ENCODE measurements at regions not wholly inside any gene's neighbourhood (a gene's known extent, or its start where the extent isn't known, plus 50 kb on each side); places are given as distances from the start of the nearest gene placed in this dataset.
"Not testable (repeated sequence)": the region's sequence is repeated elsewhere in the genome, so short reads cannot be mapped to it uniquely, and the experiment has no call there.

DNA sequence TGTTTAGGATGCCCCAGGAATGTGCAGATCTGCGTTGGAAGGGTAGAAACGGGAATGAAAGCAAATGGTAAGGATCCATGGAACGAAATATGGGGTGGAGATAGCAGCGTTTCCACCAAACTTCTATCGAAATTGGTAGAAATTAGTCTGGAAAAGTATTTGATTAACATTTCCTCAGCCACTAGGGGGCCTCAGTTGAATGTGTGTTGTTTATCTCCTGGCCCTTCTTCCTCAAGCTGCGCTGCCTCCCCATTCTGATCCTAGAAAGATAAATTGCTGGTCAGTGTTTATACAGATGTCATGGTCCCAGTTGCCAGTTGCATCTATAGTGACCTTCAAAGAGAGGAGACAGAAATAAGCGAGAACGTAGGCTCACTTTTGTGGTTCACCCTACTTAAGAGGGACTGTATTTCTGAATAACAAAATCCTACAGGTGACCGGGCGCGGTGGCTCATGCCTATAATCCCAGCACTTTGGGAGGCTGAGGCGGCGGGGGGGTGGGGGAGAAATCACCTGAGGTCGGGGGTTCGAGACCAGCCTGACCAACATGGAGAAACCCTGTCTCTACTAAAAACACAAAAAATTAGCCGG, 457.1 kb downstream of the SQOR start:
- Histone ChIP-seq H3K4me3 (ENCODE audit: low read depth, low read length) (no peak overlapping the region), H3K9me3 (ENCODE audit: control insufficient read depth, insufficient read depth, low read length) (no peaks in the 10 kb centered on the region; the same call in 1 of the 2 replicates), H3K9ac (ENCODE audit: low read depth, low read length) (no peak overlapping the region), H3K36me3 (ENCODE audit: control insufficient read depth, insufficient read depth, low read length) (no peaks in the 10 kb centered on the region), H3K27ac (ENCODE audit: low read depth, low read length) (no peak overlapping the region), H3K27me3 (ENCODE audit: control insufficient read depth, insufficient read depth, low read length) (no peaks in the 10 kb centered on the region), H3K4me1 (ENCODE audit: control insufficient read depth, insufficient read depth, low read length) (no peaks in the 10 kb centered on the region; the same call in 1 of the 2 replicates)

DNA sequence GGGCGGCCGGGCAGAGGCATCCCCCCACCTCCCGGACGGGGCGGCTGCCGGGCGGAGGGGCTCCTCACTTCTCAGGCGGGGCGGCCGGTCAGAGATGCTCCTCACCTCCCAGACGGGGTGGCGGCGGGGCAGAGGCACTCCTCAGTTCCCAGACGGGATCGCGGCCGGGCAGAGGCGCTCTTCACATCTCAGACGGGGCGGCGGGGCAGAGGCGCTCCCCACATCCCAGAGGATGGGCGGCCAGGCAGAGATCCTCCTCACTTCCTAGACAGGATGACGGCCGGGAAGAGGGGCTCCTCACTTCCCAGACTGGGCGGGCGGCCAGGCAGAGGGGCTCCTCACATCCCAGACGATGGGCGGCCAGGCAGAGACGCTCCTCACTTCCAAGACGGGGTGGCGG, 463.2 kb downstream of the SQOR start:
- H3K9ac ChIP-seq (ENCODE audit: low read depth, low read length); H3K27ac ChIP-seq (ENCODE audit: low read depth, low read length); H3K27me3 ChIP-seq (ENCODE audit: control insufficient read depth, insufficient read depth, low read length); H3K36me3 ChIP-seq (ENCODE audit: control insufficient read depth, insufficient read depth, low read length); H3K4me3 ChIP-seq (ENCODE audit: low read depth, low read length); H3K4me1 ChIP-seq (ENCODE audit: control insufficient read depth, insufficient read depth, low read length): not testable (repeated sequence)
- peaks cover 24% of the 10 kb centered on the region for H3K9me3 ChIP-seq (ENCODE audit: control insufficient read depth, insufficient read depth, low read length)

DNA sequence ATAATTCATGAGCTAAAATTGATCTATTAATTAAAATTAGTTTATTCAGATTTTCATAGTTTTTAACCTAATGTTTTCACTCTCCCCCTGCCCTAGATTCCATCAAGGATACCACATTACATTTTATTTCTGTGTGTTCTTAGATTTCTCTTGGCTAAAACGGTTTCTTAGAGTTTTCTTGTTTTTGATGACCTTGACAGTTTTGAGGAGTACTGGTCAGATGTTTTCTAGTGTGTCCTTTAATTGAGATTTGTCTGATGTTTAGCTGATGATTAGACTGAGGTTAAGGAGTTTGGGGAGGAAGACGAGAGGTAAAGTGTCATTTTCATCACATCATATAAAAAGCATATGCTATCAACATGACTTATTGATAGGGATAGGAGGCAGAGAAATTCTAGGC, 475.9 kb downstream of the SQOR start:
- Histone ChIP-seq H3K9ac (ENCODE audit: low read depth, low read length) (no peak overlapping the region), H3K36me3 (ENCODE audit: control insufficient read depth, insufficient read depth, low read length) (no peaks in the 10 kb centered on the region), H3K9me3 (ENCODE audit: control insufficient read depth, insufficient read depth, low read length) (no peaks in the 10 kb centered on the region)

DNA sequence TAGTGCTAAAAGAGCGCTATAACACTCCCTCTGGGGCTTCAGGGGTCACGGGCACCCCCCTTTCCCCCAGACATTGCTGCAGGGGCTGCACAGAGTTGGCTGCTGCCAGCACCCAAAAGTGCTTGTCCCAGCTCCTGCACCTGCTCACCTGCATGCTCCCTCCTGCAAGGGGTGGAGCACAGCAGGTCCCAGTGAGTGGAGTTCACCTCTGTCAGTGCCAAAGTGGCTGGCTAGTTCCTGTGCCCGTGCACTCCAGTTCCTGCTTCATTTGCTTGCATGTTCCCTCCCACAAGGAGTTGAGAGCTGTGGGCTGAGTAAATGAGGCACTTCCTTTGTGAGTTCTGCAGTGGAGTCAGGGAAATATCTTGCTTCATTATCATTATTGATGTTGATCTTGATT, 476.9 kb downstream of the SQOR start:
- no peak overlapping the region for H3K9ac ChIP-seq (ENCODE audit: low read depth, low read length)
- no peaks in the 10 kb centered on the region for H3K36me3 ChIP-seq (ENCODE audit: control insufficient read depth, insufficient read depth, low read length)
- no peaks in the 10 kb centered on the region for H3K4me1 ChIP-seq (ENCODE audit: control insufficient read depth, insufficient read depth, low read length)
- H3K27me3 ChIP-seq (ENCODE audit: control insufficient read depth, insufficient read depth, low read length) = no peaks in the 10 kb centered on the region
- no peaks in the 10 kb centered on the region for H3K9me3 ChIP-seq (ENCODE audit: control insufficient read depth, insufficient read depth, low read length)
- H3K4me3 ChIP-seq (ENCODE audit: low read depth, low read length) = no peak overlapping the region
- H3K27ac ChIP-seq (ENCODE audit: low read depth, low read length) = no peak overlapping the region

More for the DNA sequence above, 475.9 kb downstream of the SQOR start:
- no peak overlapping the region for H3K4me3 ChIP-seq (ENCODE audit: low read depth, low read length)
- no peaks in the 10 kb centered on the region for H3K27me3 ChIP-seq (ENCODE audit: control insufficient read depth, insufficient read depth, low read length)
- no peaks in the 10 kb centered on the region for H3K4me1 ChIP-seq (ENCODE audit: control insufficient read depth, insufficient read depth, low read length)
- H3K27ac ChIP-seq (ENCODE audit: low read depth, low read length) = no peak overlapping the region

DNA sequence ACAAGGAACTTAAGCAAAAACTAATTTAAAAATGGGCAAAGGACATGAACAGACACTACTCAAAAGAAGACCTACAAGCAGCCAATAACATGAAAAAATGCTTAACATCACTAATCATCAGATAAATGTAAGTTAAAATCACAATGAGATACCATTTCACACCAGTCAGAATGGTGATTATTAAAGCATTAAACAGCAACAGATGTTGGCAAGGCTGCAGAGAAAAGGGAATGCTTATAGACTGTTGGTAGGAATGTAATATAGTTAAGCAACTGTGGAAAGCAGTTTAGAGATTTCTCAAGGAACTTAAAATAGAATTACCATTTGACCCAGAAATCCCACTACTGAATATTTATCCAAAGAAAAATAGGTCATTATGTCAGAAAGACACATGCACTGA, 482.2 kb downstream of the SQOR start:
- H3K27me3 ChIP-seq (ENCODE audit: control insufficient read depth, insufficient read depth, low read length) = no peaks in the 10 kb centered on the region
- no peaks in the 10 kb centered on the region for H3K4me1 ChIP-seq (ENCODE audit: control insufficient read depth, insufficient read depth, low read length)
- H3K9me3 ChIP-seq (ENCODE audit: control insufficient read depth, insufficient read depth, low read length) = no peaks in the 10 kb centered on the region
- no peak overlapping the region for H3K27ac ChIP-seq (ENCODE audit: low read depth, low read length)
- no peak overlapping the region for H3K9ac ChIP-seq (ENCODE audit: low read depth, low read length)
- H3K4me3 ChIP-seq (ENCODE audit: low read depth, low read length) = no peak overlapping the region
- no peaks in the 10 kb centered on the region for H3K36me3 ChIP-seq (ENCODE audit: control insufficient read depth, insufficient read depth, low read length)

DNA sequence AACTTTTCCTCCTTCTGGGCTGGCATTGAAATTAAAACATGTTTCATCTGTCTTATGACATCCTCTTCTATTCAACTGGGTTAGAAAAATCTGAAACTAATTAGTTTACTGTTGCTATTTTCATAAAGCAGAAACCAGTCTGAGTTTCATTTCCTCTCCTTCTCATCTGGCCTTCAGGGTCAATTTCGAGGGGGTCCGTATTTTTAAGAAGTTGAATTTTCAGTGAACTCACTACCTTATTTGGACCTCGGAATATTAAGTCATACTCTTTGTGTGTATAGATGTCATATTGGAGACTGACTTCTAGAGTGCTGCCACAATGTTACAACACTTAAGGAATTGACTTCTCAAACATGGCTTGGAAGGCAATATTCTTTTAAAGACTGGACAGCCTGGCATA, 485.9 kb downstream of the SQOR start:
- Histone ChIP-seq H3K27me3 (ENCODE audit: control insufficient read depth, insufficient read depth, low read length) (no peaks in the 10 kb centered on the region), H3K9me3 (ENCODE audit: control insufficient read depth, insufficient read depth, low read length) (peaks cover 14% of the 10 kb centered on the region; the same call in 1 of the 2 replicates), H3K4me1 (ENCODE audit: control insufficient read depth, insufficient read depth, low read length) (no peaks in the 10 kb centered on the region), H3K9ac (ENCODE audit: low read depth, low read length) (no peak overlapping the region), H3K4me3 (ENCODE audit: low read depth, low read length) (no peak overlapping the region), H3K27ac (ENCODE audit: low read depth, low read length) (no peak overlapping the region), H3K36me3 (ENCODE audit: control insufficient read depth, insufficient read depth, low read length) (no peaks in the 10 kb centered on the region)

DNA sequence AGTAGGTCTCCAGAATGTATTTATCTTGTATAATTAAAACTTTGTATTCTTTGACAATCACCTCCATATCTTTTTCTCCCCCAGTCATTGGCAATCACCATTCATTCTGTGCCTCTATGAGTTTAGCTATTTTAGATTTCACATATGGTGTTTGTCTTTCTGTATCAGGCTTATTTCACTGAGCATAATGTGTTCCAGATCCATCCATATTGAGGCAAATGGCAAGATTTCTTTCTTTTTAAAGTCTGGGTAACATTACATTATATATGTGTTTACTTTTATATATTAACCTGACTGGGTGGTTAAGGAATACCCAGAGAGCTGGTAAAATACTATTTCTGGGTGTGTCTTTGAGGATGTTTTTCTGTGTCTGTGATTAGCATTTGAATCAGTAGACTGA, 486.6 kb downstream of the SQOR start:
- H3K4me3 ChIP-seq (ENCODE audit: low read depth, low read length) = no peak overlapping the region
- H3K9me3 ChIP-seq (ENCODE audit: control insufficient read depth, insufficient read depth, low read length) = peaks cover 14% of the 10 kb centered on the region; the same call in 1 of the 2 replicates
- H3K4me1 ChIP-seq (ENCODE audit: control insufficient read depth, insufficient read depth, low read length) = no peaks in the 10 kb centered on the region
- H3K36me3 ChIP-seq (ENCODE audit: control insufficient read depth, insufficient read depth, low read length) = no peaks in the 10 kb centered on the region
- no peak overlapping the region for H3K27ac ChIP-seq (ENCODE audit: low read depth, low read length)
- no peaks in the 10 kb centered on the region for H3K27me3 ChIP-seq (ENCODE audit: control insufficient read depth, insufficient read depth, low read length)
- no peak overlapping the region for H3K9ac ChIP-seq (ENCODE audit: low read depth, low read length)

DNA sequence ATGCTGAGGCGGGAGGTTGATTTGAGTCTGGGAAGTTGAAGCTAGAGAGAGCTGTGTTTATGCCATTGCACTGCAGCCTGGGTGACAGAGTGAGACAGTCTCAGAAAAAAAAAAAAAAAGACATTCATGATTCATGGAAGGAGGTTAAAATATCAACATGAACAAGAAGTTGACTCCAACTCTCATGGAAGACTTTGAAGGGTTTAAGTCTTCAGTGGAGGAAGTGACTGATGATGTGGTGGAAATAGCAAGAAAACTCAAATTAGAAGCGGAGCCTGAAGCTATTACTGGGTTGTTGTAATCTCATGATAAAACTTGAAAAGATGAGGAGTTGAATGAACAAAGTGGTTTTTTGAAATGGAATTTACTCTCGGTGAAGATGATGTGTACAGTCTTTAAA, 491.8 kb downstream of the SQOR start:
- no peak overlapping the region for H3K27ac ChIP-seq (ENCODE audit: low read depth, low read length)
- H3K4me1 ChIP-seq (ENCODE audit: control insufficient read depth, insufficient read depth, low read length) = no peaks in the 10 kb centered on the region
- no peaks in the 10 kb centered on the region for H3K27me3 ChIP-seq (ENCODE audit: control insufficient read depth, insufficient read depth, low read length)
- H3K4me3 ChIP-seq (ENCODE audit: low read depth, low read length) = no peak overlapping the region
- H3K9me3 ChIP-seq (ENCODE audit: control insufficient read depth, insufficient read depth, low read length) = peaks cover 21% of the 10 kb centered on the region; the same call in 1 of the 2 replicates
- no peaks in the 10 kb centered on the region for H3K36me3 ChIP-seq (ENCODE audit: control insufficient read depth, insufficient read depth, low read length)
- H3K9ac ChIP-seq (ENCODE audit: low read depth, low read length) = no peak overlapping the region

DNA sequence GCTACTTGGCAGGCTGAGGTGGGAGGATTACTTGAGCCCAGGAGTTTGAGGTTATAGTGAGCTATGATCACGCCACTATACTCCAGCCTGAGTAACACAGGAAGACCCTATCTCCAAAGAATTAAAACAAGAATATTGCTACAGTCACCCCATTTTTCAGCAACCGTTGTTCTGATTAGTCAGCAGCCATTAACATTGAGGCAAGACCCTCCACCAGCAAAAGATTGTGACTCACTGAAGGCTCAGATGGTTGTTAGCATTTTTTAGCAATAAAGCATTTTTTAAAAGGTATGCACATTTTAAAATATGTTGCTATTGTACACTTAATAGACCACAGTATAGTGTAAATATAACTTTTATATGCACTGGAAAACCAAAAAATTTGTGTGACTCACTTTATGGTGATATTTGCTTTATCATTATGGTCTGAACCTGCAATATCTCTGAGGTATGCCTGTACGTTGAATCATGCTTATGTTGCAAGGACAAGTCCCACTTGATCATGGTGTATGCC, 492.6 kb downstream of the SQOR start:
- Histone ChIP-seq H3K9me3 (ENCODE audit: control insufficient read depth, insufficient read depth, low read length) (peaks cover 21% of the 10 kb centered on the region; the same call in 1 of the 2 replicates), H3K4me3 (ENCODE audit: low read depth, low read length) (no peak overlapping the region), H3K27ac (ENCODE audit: low read depth, low read length) (no peak overlapping the region), H3K27me3 (ENCODE audit: control insufficient read depth, insufficient read depth, low read length) (no peaks in the 10 kb centered on the region), H3K36me3 (ENCODE audit: control insufficient read depth, insufficient read depth, low read length) (no peaks in the 10 kb centered on the region), H3K4me1 (ENCODE audit: control insufficient read depth, insufficient read depth, low read length) (no peaks in the 10 kb centered on the region), H3K9ac (ENCODE audit: low read depth, low read length) (no peak overlapping the region)

DNA sequence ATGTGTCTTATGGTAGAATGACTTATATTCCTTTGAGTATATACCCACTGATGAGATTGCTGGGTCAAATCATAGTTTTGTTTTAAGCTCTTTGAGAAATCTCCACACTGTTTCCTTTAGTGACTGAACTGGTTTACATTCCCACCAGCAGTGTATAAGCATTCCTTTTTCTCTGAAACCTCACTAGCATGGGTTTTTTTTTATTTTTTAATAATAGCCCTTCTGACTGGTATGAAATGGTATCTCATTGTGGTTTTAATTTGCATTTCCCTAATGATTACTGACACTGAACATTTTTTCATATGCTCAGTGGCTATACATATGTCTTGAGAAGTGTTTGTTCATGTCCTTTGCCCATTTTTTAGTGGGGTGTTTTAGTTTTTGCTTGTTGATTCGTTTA, 494.3 kb downstream of the SQOR start:
- H3K9me3 ChIP-seq (ENCODE audit: control insufficient read depth, insufficient read depth, low read length) = peaks cover 14% of the 10 kb centered on the region; the same call in 1 of the 2 replicates
- no peak overlapping the region for H3K27ac ChIP-seq (ENCODE audit: low read depth, low read length)
- H3K9ac ChIP-seq (ENCODE audit: low read depth, low read length) = no peak overlapping the region
- H3K4me1 ChIP-seq (ENCODE audit: control insufficient read depth, insufficient read depth, low read length) = no peaks in the 10 kb centered on the region
- H3K4me3 ChIP-seq (ENCODE audit: low read depth, low read length) = no peak overlapping the region
- H3K27me3 ChIP-seq (ENCODE audit: control insufficient read depth, insufficient read depth, low read length) = no peaks in the 10 kb centered on the region
- H3K36me3 ChIP-seq (ENCODE audit: control insufficient read depth, insufficient read depth, low read length) = no peaks in the 10 kb centered on the region

DNA sequence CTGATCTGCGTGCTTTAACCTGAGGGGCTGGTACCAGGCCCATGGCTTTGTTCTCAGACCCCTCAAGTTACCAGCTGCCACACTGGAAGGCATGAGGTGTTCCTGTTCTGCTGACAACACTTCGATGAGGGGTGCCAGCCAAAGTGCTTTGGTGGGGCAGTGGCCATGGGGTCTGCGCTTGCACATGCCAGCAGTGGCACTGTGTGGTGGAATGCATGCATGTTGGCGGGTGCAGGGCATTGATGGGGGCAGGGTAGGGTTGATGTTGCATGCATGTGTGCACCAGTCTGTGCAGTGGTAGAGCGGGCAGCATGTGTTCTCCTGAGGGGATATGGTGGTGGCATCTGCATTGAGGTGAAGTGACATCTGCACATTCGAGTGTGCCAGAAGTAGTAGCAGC, 497.0 kb downstream of the SQOR start:
- H3K36me3 ChIP-seq (ENCODE audit: control insufficient read depth, insufficient read depth, low read length) = no peaks in the 10 kb centered on the region
- no peak overlapping the region for H3K4me3 ChIP-seq (ENCODE audit: low read depth, low read length)
- peaks cover 26% of the 10 kb centered on the region for H3K9me3 ChIP-seq (ENCODE audit: control insufficient read depth, insufficient read depth, low read length)
- no peak overlapping the region for H3K9ac ChIP-seq (ENCODE audit: low read depth, low read length)
- H3K4me1 ChIP-seq (ENCODE audit: control insufficient read depth, insufficient read depth, low read length) = no peaks in the 10 kb centered on the region
- no peaks in the 10 kb centered on the region for H3K27me3 ChIP-seq (ENCODE audit: control insufficient read depth, insufficient read depth, low read length)
- no peak overlapping the region for H3K27ac ChIP-seq (ENCODE audit: low read depth, low read length)
